Spleen (tissue), 11 donors: ENCODE measurements at regions not wholly inside any gene's neighbourhood (a gene's known extent, or its start where the extent isn't known, plus 50 kb on each side); places are given as distances from the start of the nearest gene placed in this dataset.

Experiments used
- DNase-seq: peaks from one replicate; pipeline ENCODE4 v3.0.0-alpha.2; 2020
- H3K27ac ChIP-seq, 8 donors: fragments of 200-600 bp; sonication (generic) in 7 of 8; 1 replicate in 4 of 8; 2 replicates in 4 of 8; pipeline versions ENCODE4 v1.5.0 to v1.8.0; 2016 to 2021; ENCODE audit warnings: inconsistent platforms in 4 of 8, mild to moderate bottlenecking in 4 of 8, moderate library complexity in 1 of 8
- H3K27me3 ChIP-seq, 7 donors: fragments of 200-600 bp; sonication (generic) in 6 of 7; replicated peaks in 1 of 7; 1 replicate in 4 of 7; 2 replicates in 3 of 7; pipeline versions ENCODE4 v1.5.0 to v1.8.0; 2016 to 2021; ENCODE audit warnings: inconsistent platforms in 3 of 7, mild to moderate bottlenecking in 1 of 7
- H3K36me3 ChIP-seq, 6 donors: fragments of 200-600 bp; sonication (generic) in 5 of 6; 1 replicate in 4 of 6; 2 replicates in 2 of 6; pipeline versions ENCODE4 v1.5.0 to v1.8.0; 2016 to 2021; ENCODE audit warnings: inconsistent platforms in 2 of 6
- H3K4me1 ChIP-seq, 6 donors: fragments of 200-600 bp; sonication (generic) in 5 of 6; 1 replicate in 3 of 6; 2 replicates in 3 of 6; pipeline versions ENCODE4 v1.5.0 to v1.8.0; 2016 to 2021; ENCODE audit warnings: inconsistent platforms in 3 of 6
- H3K4me3 ChIP-seq, 8 donors: fragments of 200-600 bp; sonication (generic) in 7 of 8; 1 replicate in 4 of 8; 2 replicates in 4 of 8; pipeline versions ENCODE4 v1.5.0 to v1.8.0; 2016 to 2021; ENCODE audit warnings: inconsistent platforms in 4 of 8, mild to moderate bottlenecking in 4 of 8, moderate library complexity in 2 of 8
- H3K9me3 ChIP-seq, 8 donors: fragments of 200-600 bp; sonication (generic) in 7 of 8; 1 replicate in 4 of 8; 2 replicates in 4 of 8; pipeline versions ENCODE4 v1.5.0 to v1.8.0; 2016 to 2021; ENCODE audit warnings: inconsistent platforms in 4 of 8
- CTCF ChIP-seq, 11 experiments: fragments of 200-600 bp in 7 of 11; fragments of 450-650 bp in 4 of 11; sonication (generic) in 4 of 11; IDR thresholded peaks in 8 of 11; conservative IDR thresholded peaks in 3 of 11; 1 replicate in 7 of 11; 2 replicates in 4 of 11; pipeline versions ENCODE4 v1.4.0 to v1.8.0; 2016 to 2021; ENCODE audit warnings: antibody characterized with exemption in 11 of 11, inconsistent platforms in 4 of 11, mild to moderate bottlenecking in 1 of 11
- POLR2A ChIP-seq, 3 donors: fragments of 450-650 bp; IDR thresholded peaks; one replicate each; pipeline ENCODE4 v1.5.1; 2017; ENCODE audit warnings: antibody characterized with exemption in 3 of 3, mild to moderate bottlenecking in 1 of 3
- POLR2AphosphoS5 ChIP-seq, 3 donors: sonication (generic); formaldehyde crosslinking; IDR thresholded peaks; one replicate each; pipeline ENCODE4 v1.5.1; 2017; ENCODE audit warnings: antibody characterized with exemption in 3 of 3
- WGBS, 5 donors: extraction: QIAGEN DNeasy Blood & Tissue Kit in 3 of 5; methylation state at CpG; one replicate each; pipeline versions ENCODE4 v1.1.5 to v1.1.7; 2013 to 2018; 5-methylcytosine and 5-hydroxymethylcytosine counted together
- intact Hi-C: fragments of 100-400 bp; cut with DNase I; formaldehyde crosslinking; loops from one replicate; pipeline ENCODE4 v1.15.0; 2023; ENCODE audit warnings: low total_unique reads
- donor health status: healthy with polysubstance abuse.
- donor health status: DM: no; HTN: no; CAD: no; lungs with moderate emphysema.
- donor health status: DM: no; HTN: no; CAD: no.
- donor health status: Bipolar disorder and iron deficiency.
- donor health status: healthy.
- donor health status: DM: no; HTN: no; CAD: no.
- donor health status: DM: yes; HTN: yes; CAD: no.

GRCh38 chr3:139216958-139217357 is 126.9 kb upstream of the MRPS22 start:
- H3K9me3 ChIP-seq, result peaks cover 0 to 3% (median under 1%) of the 10 kb centered on the region in 8 donors
- H3K4me3 ChIP-seq, result no peak overlapping the region
- no peaks in the 10 kb centered on the region for H3K36me3 ChIP-seq
- DNase-seq, result no peak
- peaks cover 0 to 13% (median 0%) of the 10 kb centered on the region in 7 donors for H3K27me3 ChIP-seq
- no peak overlapping the region for H3K27ac ChIP-seq
- intact Hi-C loops, result no loop called here
- H3K4me1 ChIP-seq, result no peaks in the 10 kb centered on the region
- TF ChIP-seq POLR2A (IDR thresholded peaks at IDR 0.05) (no peak), CTCF (IDR thresholded peaks at IDR 0.05 in 8 of 11, conservative IDR thresholded peaks at IDR 0.05 in 3 of 11) (no peak)

GRCh38 chr3:139217633-139218032 is 126.2 kb upstream of the MRPS22 start:
- WGBS, 5 donors, result 76 to 86% (median 84%) methylated on average over 3 of the region's 3 CpGs
- no peak for TF ChIP-seq POLR2A (IDR thresholded peaks at IDR 0.05)
- TF ChIP-seq CTCF (IDR thresholded peaks at IDR 0.05 in 8 of 11, conservative IDR thresholded peaks at IDR 0.05 in 3 of 11), result no peak
- TF ChIP-seq POLR2AphosphoS5 (IDR thresholded peaks at IDR 0.05), result no peak
- no peaks in the 10 kb centered on the region for H3K36me3 ChIP-seq

GRCh38 chr3:139218046-139218445 is 125.8 kb upstream of the MRPS22 start:
- Histone ChIP-seq H3K9me3 (no peaks in the 10 kb centered on the region), H3K4me3 (no peak overlapping the region), H3K27ac (no peak overlapping the region), H3K36me3 (no peaks in the 10 kb centered on the region), H3K4me1 (no peaks in the 10 kb centered on the region), H3K27me3 (peaks cover 0 to 16% (median 0%) of the 10 kb centered on the region in 7 donors)
- DNase-seq, result no peak
- 76 to 98% (median 94%) methylated on average over 2 of the region's 2 CpGs for WGBS, 5 donors
- intact Hi-C loops, result no loop called here
- no peak for TF ChIP-seq POLR2A (IDR thresholded peaks at IDR 0.05)
- no peak for TF ChIP-seq CTCF (IDR thresholded peaks at IDR 0.05 in 8 of 11, conservative IDR thresholded peaks at IDR 0.05 in 3 of 11)
- no peak for TF ChIP-seq POLR2AphosphoS5 (IDR thresholded peaks at IDR 0.05)

More at GRCh38 chr3:139217633-139218032, 126.2 kb upstream of the MRPS22 start:
- Histone ChIP-seq H3K9me3 (no peaks in the 10 kb centered on the region), H3K27me3 (peaks cover 0 to 16% (median 0%) of the 10 kb centered on the region in 7 donors), H3K4me3 (no peak overlapping the region), H3K27ac (no peak overlapping the region), H3K4me1 (no peaks in the 10 kb centered on the region)
- no peak for DNase-seq
- intact Hi-C loops, result no loop called here

- TF ChIP-seq POLR2A (IDR thresholded peaks at IDR 0.05) (no peak), POLR2AphosphoS5 (IDR thresholded peaks at IDR 0.05) (no peak), CTCF (IDR thresholded peaks at IDR 0.05 in 8 of 11, conservative IDR thresholded peaks at IDR 0.05 in 3 of 11) (no peak)
- no peak for DNase-seq
- Histone ChIP-seq H3K4me3 (no peak overlapping the region), H3K4me1 (no peaks in the 10 kb centered on the region), H3K9me3 (no peaks in the 10 kb centered on the region), H3K27ac (no peak overlapping the region), H3K27me3 (peaks cover 0 to 10% (median 0%) of the 10 kb centered on the region in 7 donors), H3K36me3 (no peaks in the 10 kb centered on the region)
- intact Hi-C loops, result no loop called here
- WGBS, 5 donors, result 89 to 97% (median 93%) methylated on average over 4 of the region's 4 CpGs
Measured at GRCh38 chr3:139219463-139219862, 124.4 kb upstream of the MRPS22 start.
